HG03097 (cell line): ENCODE measurements at regions not wholly inside any gene's neighbourhood (a gene's known extent, or its start where the extent isn't known, plus 50 kb on each side); places are given as distances from the start of the nearest gene placed in this dataset.
"Not testable (repeated sequence)": the region's sequence is repeated elsewhere in the genome, so short reads cannot be mapped to it uniquely, and the experiment has no call there.

Source experiments
- ATAC-seq: cut with Tn5 transposase; IDR thresholded peaks from one replicate; pipeline ENCODE4 v1.9.1; 2021; ENCODE audit not compliant: unreplicated experiment, low FRiP score

GRCh38 chr9:129561594-129562281 lies 59.2 kb downstream of the C9orf50 start:
- no peak for ATAC-seq

DNA sequence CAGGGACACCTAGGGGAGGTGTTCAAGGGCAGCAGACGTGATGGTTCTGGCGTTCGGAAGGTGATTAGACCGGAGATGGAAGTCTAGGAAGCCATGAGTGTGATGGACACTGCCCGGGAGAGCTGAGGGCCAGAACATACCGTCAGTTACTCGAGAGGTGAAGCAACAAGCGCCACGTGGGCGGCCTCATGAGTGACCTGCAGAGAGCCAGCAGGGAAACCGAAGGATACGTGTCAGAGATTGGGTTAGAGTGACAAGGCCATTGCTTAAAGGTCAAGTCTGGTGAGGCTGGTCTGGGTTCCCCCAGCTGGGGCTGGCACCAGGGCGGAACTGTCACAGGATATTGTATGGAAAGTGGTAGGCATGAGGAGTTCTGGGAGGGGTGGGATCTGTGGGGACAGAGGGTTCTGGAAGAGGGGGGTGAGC lies 60.0 kb downstream of the C9orf50 start:
- no peak for ATAC-seq

GRCh38 chr9:129559506-129559881 lies 61.4 kb downstream of the C9orf50 start:
- no peak for ATAC-seq

GRCh38 chr9:129558551-129559505 lies 62.1 kb downstream of the C9orf50 start:
- no peak for ATAC-seq

- ATAC-seq, result no peak
Observed at GRCh38 chr9:129558063-129558550, 62.8 kb downstream of the C9orf50 start.

GRCh38 chr9:129557192-129558036 lies 63.5 kb downstream of the C9orf50 start:
- ATAC-seq, result no peak

- no peak for ATAC-seq
Observed at GRCh38 chr9:129556491-129557191, 64.3 kb downstream of the C9orf50 start.

GRCh38 chr9:129555512-129556215 lies 65.2 kb downstream of the C9orf50 start:
- ATAC-seq, result no peak

GRCh38 chr9:129554649-129555048 lies 66.3 kb downstream of the C9orf50 start:
- ATAC-seq, result no peak

DNA sequence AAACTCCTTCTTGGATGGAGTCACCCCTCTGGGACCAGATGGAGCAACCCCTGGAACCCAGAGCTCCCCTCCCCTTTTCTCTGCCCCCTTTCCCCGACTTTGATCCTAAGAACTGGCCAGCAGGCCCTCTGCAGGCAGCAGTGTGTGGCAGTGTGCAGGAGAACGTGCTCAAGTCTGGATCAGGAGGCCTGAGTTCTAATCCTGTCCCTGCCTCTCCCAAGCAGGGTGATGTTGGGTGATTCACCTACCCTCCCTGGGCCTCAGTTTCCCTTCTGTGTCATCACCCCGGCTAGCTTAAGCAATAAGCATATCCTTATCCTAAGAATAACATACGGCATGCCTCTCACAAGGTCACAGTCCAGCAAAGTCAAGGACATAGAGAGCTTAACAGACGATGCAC lies 67.6 kb downstream of the C9orf50 start:
- no peak for ATAC-seq

- no peak for ATAC-seq
Observed at GRCh38 chr9:129552064-129552463, 68.8 kb downstream of the C9orf50 start.

DNA sequence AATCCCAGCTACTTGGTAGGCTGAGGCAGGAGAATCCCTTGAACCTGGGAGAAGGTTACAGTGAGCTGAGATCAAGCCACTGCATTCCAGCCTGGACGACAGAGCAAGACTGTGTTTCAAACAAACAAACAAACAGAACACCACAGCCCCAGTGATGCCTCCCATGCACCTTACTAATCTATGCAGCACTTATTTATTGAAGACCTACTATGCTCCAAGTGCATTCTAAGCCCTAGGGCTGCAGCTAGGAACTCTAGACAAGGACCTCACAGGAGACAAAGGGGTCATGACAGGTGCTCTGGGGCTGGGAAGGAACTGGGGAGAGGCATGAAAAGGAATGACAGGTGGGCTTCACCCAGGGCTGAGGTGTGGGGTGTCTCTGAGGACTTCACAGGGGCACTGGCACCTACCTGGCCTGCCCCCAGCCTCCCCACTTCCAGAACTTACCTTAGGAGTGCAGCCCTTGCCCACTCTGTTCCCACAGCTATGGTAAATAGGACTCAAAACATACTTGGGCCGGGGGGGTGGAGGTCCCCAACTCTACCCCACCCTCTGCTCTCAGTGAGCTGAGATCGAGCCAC lies 69.4 kb downstream of the C9orf50 start:
- ATAC-seq, result no peak

DNA sequence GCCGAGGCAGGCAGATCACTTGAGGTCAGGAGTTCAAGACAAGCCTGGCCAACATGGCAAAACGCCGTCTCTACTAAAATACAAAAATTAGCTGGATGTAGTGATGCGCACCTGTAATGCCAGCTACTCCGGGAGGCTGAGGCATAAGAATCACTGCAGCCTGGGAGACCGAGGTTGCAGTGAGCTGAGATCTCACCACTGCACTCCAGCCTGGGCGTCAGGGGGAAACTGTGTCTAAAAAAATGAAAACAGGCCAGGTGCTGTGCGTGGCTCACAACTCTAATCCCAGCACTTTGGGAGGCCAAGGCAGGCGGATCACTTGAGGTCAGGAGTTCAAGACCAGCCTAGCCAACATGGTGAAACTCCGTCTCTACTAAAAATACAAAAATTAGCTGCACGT lies 69.9 kb downstream of the C9orf50 start:
- not testable (repeated sequence) for ATAC-seq

- ATAC-seq, result no peak
Observed at GRCh38 chr9:129550199-129550839, 70.6 kb downstream of the C9orf50 start.

- ATAC-seq, result no peak
Observed at GRCh38 chr9:129549684-129550083, 71.2 kb downstream of the C9orf50 start.

- no peak for ATAC-seq
Observed at GRCh38 chr9:129549139-129549538, 71.8 kb downstream of the C9orf50 start.

DNA sequence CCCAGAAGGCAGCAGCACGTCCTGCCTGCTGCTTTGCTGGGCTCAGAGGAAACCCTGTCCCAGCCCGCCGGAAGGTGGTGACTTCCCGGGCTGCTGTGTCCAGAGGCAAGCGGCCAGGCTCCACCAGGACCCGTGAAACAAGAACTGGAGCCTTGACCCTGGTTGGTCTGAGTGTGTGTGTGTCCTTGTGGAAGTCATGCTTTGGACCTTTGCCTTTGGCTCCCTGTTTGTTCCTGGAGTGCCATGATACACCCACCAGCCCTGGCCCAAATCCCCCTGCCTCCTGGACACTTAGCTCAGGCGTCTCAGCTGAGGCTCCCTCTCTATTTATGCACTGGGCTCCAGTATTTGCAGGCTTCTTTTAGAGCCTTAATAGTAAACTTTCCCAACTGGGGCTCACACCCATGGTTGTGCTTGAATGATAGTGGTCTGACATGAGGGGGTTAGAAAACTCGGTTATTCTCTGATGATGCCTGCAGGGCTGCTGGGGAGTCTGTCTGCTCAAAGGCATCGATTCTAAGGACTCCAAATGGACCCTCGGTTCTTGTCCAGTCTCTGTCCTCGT lies 72.2 kb downstream of the C9orf50 start:
- ATAC-seq, result no peak

DNA sequence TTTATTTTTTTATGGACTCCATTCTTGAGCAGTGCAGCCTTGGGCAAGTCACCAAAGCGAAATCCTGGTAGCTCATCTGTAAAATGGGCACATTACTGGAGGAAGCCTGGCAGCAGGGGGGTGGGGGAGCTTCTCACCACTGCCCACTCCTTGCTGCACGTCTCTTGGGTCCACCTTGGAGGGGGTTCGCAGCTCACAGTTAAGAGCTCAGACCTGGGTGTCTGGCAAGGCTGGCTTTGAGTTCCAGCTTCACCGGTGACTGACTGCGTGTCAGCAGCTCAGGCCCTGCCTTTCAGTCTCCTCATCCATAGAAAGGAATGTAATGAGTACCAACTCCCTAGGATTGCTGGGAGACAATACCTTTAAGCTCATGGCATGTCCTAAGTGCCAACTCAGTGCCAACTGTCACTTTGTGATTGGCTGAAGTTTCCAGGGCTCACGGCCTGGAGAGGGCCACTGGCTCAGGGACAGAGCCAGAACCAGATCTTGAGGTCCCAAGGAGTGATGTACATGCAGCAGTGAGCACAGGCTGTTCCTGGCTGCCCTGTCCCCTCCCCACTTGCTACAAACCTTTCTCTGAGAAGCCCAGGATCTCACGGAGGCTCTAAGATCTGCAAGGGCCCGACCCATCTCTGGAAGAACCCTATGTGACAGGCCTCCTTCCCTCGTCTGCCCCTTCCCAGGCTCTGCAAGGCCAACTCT lies 72.9 kb downstream of the C9orf50 start:
- ATAC-seq, result no peak
